ENCODE measurements at regions not wholly inside any gene's neighbourhood (a gene's known extent, or its start where the extent isn't known, plus 50 kb on each side); places are given as distances from the start of the nearest gene placed in this dataset.

GRCh38 chr7:70913924-70914323 is 218.0 kb upstream of the GALNT17 start:
- 64 to 65% methylated on average over 4 of the region's 4 CpGs for WGBS, 2 donors
- TF ChIP-seq POLR2A (IDR thresholded peaks at IDR 0.05) (no peak), CTCF (IDR thresholded peaks at IDR 0.05) (no peak), EP300 (IDR thresholded peaks at IDR 0.05) (no peak)

GRCh38 chr7:70915067-70915466 is 216.9 kb upstream of the GALNT17 start:
- no peak overlapping the region for H3K4me3 ChIP-seq
- WGBS, 2 donors = 81% methylated on average over 2 of the region's 2 CpGs
- no peak overlapping the region for H3K27ac ChIP-seq
- H3K27me3 ChIP-seq = no peaks in the 10 kb centered on the region
- no peaks in the 10 kb centered on the region for H3K4me1 ChIP-seq
- H3K36me3 ChIP-seq = no peaks in the 10 kb centered on the region
- no peak for TF ChIP-seq POLR2A (IDR thresholded peaks at IDR 0.05)
- TF ChIP-seq CTCF (IDR thresholded peaks at IDR 0.05) = no peak
- TF ChIP-seq EP300 (IDR thresholded peaks at IDR 0.05) = no peak
- DNase-seq (ENCODE audit: low spot score in 2 of 2) = no peak
- H3K9me3 ChIP-seq = no peaks in the 10 kb centered on the region

More at GRCh38 chr7:70913924-70914323, 218.0 kb upstream of the GALNT17 start:
- Histone ChIP-seq H3K36me3 (no peaks in the 10 kb centered on the region), H3K9me3 (no peaks in the 10 kb centered on the region), H3K4me3 (no peak overlapping the region), H3K4me1 (no peaks in the 10 kb centered on the region), H3K27ac (no peak overlapping the region), H3K27me3 (no peaks in the 10 kb centered on the region)
- DNase-seq (ENCODE audit: low spot score in 2 of 2) = no peak

- no peak for TF ChIP-seq POLR2A (IDR thresholded peaks at IDR 0.05)
- TF ChIP-seq CTCF (IDR thresholded peaks at IDR 0.05) = no peak
- no peak for TF ChIP-seq EP300 (IDR thresholded peaks at IDR 0.05)
- 53 to 64% methylated on average over 4 of the region's 4 CpGs for WGBS, 2 donors
These were observed 212.4 kb upstream of the GALNT17 start for GRCh38 chr7:70919481-70920073.

GRCh38 chr7:70920876-70921275 is 211.1 kb upstream of the GALNT17 start:
- 88 to 90% methylated on average over 1 of the region's 1 CpG for WGBS, 2 donors
- Histone ChIP-seq H3K27ac (no peak overlapping the region), H3K9me3 (no peaks in the 10 kb centered on the region), H3K4me3 (no peak overlapping the region), H3K36me3 (no peaks in the 10 kb centered on the region), H3K27me3 (no peaks in the 10 kb centered on the region), H3K4me1 (no peaks in the 10 kb centered on the region)
- no peak for TF ChIP-seq CTCF (IDR thresholded peaks at IDR 0.05)
- TF ChIP-seq EP300 (IDR thresholded peaks at IDR 0.05) = no peak
- no peak for TF ChIP-seq POLR2A (IDR thresholded peaks at IDR 0.05)
- DNase-seq (ENCODE audit: low spot score in 2 of 2) = no peak

More at GRCh38 chr7:70919481-70920073, 212.4 kb upstream of the GALNT17 start:
- H3K4me3 ChIP-seq = no peak overlapping the region
- no peaks in the 10 kb centered on the region for H3K4me1 ChIP-seq
- H3K27me3 ChIP-seq = no peaks in the 10 kb centered on the region
- H3K9me3 ChIP-seq = no peaks in the 10 kb centered on the region
- H3K36me3 ChIP-seq = no peaks in the 10 kb centered on the region
- no peak for DNase-seq (ENCODE audit: low spot score in 2 of 2)
- no peak overlapping the region for H3K27ac ChIP-seq

- Histone ChIP-seq H3K9me3 (no peaks in the 10 kb centered on the region), H3K27me3 (no peaks in the 10 kb centered on the region), H3K36me3 (no peaks in the 10 kb centered on the region), H3K27ac (no peak overlapping the region), H3K4me3 (no peak overlapping the region), H3K4me1 (no peaks in the 10 kb centered on the region)
- TF ChIP-seq POLR2A (IDR thresholded peaks at IDR 0.05) = no peak
- no peak for TF ChIP-seq EP300 (IDR thresholded peaks at IDR 0.05)
- no peak for TF ChIP-seq CTCF (IDR thresholded peaks at IDR 0.05)
- DNase-seq (ENCODE audit: low spot score in 2 of 2) = no peak
- WGBS, 2 donors = 51 to 62% methylated on average over 11 of the region's 11 CpGs
These were observed 208.6 kb upstream of the GALNT17 start for GRCh38 chr7:70923181-70923845.
